ENCODE measurements at regions not wholly inside any gene's neighbourhood (a gene's known extent, or its start where the extent isn't known, plus 50 kb on each side); places are given as distances from the start of the nearest gene placed in this dataset.
"Not testable (repeated sequence)": the region's sequence is repeated elsewhere in the genome, so short reads cannot be mapped to it uniquely, and the experiment has no call there.

DNA sequence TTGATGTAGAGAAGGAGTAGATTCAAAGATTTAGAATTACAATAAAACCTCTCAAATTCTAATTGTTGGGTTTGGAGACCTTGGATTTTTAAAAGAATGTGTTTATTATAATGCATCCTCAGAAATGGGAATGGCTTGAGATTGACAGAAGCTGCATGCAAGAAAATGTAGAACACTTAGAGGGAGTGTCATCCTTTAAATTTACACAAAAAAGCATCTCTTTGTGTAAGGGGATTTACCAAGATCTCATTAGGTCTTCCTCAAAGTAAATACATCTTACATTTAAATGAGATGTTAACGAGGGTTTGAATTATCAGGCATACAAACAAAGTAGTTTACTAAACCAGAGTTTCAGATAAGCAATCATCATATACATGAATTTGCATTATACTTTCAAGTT, 615.0 kb downstream of the FAM133A start:
- DNase-seq (ENCODE audit: low spot score) = no peak

DNA sequence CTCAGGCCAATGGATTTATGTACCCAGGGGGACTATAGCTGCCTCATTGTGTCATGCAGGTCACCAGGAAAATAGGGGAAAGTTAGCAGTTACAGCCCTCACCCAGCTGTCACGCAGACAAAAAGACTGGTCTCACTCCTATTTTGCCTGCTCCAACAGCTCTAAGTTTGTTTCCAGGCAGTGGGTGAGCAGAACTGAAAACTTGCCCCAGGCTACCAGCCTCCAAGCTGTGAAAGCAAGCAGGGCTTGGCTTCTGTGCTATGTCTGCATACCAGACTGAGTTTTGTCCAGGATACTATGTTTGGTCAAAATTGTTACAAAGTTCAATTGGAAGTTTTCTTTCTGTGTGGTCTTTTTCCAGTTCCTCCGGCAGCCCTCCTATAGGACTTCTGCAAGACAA, 628.4 kb downstream of the FAM133A start:
- DNase-seq (ENCODE audit: low spot score) = no peak
- intact Hi-C loops (cut with DNase I) = loop anchor here in 1 of 2 donors (5.0 kb wide), 1 partner anchor 860 kb away; no protein-coding TSS in a partner anchor

More for the DNA sequence above, 615.0 kb downstream of the FAM133A start:
- intact Hi-C loops (cut with DNase I) = no loop called here

DNA sequence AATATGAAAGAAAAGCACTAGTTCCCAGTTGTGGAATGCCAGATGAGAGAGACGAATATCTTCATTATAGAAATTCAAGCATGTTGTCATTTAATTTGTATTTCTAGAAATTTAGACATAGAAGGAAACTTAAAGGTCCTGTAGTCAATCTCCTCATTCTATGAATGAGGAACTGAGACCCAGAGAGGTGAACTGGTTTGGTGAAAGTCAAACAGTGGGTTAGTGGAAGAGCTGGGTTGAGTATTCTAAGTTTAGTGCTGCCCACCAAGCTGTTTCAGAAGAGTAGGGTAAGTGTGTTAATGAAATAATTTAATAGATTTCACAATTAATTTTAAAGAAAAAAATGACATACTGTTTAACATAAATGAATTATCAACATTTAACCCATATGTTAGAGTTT, 655.2 kb downstream of the FAM133A start:
- no peak for DNase-seq (ENCODE audit: low spot score)
- intact Hi-C loops (cut with DNase I) = no loop called here

DNA sequence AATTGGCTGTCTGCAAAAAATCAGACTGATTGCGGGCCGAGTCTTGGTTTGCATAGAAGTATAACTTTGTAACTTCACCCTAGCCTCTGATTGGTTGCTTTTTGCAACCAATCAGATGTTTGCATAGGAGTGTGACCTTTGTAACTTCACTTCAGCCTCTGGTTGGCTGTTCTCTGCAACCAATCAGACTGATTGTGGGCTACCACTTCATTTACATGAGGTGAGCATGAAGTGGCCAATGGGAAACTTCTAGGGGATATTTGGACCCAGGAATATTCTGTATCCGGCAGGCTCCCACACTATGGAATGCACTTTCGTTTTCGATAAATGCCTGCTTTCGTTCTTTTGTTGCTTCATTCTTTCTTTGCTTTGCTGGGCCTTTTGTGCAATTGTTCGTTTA, 667.7 kb downstream of the FAM133A start:
- DNase-seq (ENCODE audit: low spot score); intact Hi-C loops (cut with DNase I): not testable (repeated sequence)

DNA sequence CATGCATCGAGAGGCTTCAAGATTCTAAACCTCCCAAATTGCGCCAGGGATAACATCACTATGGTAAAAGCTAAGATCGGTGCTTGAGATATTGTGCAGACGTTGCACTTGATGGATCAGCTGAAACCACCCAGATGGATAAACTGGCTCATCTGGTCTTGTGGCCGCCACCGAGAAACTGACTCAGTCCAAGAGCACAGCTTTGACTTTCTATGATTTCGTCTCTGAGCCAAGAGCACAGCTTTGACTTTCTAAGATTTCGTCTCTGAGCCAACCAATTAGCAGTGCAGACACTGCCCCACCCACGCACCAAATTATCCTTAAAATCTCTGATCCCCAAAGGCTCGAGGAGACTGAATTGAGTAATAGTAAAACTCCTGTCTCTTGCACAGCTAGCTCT, 687.2 kb downstream of the FAM133A start:
- no peak for DNase-seq (ENCODE audit: low spot score)
- intact Hi-C loops (cut with DNase I) = no loop called here

DNA sequence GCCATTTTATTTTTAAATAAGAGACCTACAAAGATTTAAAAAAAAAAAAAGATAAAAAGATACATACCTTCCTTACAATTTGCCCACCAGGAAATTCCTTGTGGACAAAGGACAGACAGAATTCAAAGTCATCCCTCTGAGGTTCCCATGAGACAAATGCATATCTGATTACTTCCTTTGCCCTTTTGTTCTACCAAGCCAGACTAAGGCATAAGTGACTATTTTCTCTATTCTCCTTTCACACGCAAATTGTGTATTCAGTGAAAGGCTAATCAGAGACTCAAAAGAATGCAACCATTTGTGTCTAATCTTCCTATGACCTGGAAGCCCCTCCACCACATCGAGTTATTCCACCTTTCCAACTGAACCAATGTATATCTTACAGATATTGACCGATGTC, 691.7 kb downstream of the FAM133A start:
- DNase-seq (ENCODE audit: low spot score) = no peak
- intact Hi-C loops (cut with DNase I) = loop anchor here in 1 of 2 donors (2.0 kb wide), 1 partner anchor 17 kb away; no protein-coding TSS in a partner anchor

DNA sequence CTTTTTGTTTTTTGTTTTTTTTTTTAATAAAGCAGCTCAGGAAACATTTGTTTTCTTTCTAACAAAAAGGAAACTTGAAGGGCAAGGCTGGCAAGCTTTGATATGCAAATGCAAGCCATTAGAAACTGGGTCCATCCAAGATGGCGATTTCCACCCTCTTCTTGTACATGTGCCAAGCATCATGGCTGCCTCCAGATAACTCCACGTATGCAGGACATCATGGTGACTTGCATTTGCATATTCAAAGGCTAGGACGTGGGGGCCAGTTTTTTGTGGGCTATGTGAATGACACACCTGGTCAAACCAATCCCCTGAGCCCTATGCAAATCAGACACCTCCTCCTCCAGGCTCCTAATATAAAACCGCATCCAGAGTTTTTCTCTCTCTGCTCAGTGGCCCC, 692.6 kb downstream of the FAM133A start:
- intact Hi-C loops (cut with DNase I) = no loop called here
- DNase-seq (ENCODE audit: low spot score) = no peak

DNA sequence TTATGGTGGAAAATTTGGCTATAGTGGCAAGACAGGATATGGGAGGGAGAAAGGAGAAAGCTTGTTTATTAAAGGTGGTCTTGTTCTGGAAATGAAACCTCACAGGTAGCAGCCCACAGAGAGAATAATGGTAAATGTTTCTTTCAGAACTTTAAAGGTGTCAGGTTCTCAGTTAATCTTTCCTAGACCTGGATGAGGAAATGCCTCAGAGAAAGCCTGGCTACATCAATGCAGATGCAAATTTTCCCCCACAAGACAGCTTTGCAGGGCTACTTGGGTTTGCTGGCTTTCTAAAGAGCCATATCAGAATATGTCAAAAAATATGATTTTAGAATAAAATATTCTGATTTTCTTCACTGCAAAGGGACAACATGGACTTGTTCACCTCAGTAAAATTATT, 715.0 kb downstream of the FAM133A start:
- DNase-seq (ENCODE audit: low spot score) = no peak
- intact Hi-C loops (cut with DNase I) = no loop called here

DNA sequence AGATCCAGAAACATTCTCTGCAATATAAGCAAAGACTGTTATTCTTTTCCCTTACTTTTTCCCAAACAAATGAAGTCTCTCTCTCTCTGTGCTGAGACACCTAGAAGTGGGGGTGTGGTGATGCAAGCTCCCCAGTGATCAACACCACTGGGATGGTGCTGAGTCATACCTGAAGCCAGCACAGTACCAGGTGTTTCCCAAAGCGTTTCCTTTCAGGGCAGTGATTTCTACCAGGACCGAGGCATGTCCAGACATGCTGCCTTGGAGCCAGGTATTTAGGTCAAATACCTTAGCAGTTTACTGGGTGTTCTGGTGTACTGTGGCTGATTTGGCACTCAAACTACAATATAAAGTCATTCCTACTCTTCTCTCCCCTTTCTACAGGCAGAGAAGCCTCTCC, 726.5 kb downstream of the FAM133A start:
- no peak for DNase-seq (ENCODE audit: low spot score)
- intact Hi-C loops (cut with DNase I) = no loop called here

DNA sequence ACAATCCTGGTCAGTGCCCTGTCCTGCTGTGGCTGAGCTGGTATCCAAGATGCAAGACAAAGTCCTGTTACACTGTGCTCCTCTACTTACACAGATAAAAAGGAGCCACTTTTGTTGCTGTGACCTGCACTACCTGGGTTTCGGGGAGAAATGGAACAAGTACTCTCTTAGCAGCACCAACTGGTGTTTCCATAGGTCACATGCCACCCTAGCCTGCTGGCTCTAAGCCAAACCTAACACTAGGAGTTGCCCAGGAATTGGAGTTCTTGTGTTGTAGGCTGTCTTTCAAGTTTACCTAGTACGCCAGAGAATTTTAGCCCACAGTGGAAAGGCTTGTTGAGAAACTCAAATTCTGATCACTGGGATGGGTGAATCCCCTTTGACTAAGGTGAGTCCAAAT, 727.4 kb downstream of the FAM133A start:
- intact Hi-C loops (cut with DNase I) = no loop called here
- DNase-seq (ENCODE audit: low spot score) = no peak

DNA sequence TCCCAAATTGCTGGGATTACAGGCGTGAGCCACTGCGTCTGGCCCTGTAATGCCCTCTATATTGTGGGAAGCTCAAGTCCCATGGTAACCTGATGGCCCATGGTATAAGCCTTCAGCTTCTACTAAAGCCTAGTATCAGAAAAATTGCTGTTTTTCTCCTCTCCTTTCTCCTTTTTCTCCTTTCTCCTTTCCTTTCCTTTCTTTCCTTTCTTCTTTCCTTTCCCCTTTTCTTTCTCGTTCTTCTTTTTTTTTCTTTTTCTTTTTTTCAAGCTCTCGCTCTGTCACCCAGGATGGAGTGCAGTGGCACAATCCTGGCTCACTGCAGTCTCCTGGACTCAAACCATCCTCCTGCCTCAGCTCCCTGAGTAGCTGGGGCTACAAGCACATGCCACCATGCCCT, 740.7 kb downstream of the FAM133A start:
- intact Hi-C loops (cut with DNase I) = no loop called here
- no peak for DNase-seq (ENCODE audit: low spot score)

DNA sequence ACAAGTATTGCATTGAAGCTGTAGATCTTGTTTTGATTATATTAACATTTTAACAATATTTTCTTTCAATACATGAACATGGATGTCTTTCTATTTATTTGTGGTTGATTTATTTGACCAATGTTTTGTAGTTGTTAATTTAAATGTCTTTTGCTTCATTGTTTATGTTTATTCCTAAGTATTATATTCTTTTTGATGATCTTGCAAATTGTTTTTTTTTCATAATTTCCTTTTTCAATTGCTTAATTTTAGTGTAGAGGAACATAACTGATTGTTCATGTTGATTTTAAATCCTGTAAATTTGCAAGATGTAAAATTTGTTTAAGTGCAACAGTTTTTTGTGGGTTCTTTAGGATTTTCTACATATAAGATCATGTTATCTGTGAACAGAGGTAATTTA, 744.1 kb downstream of the FAM133A start:
- intact Hi-C loops (cut with DNase I) = no loop called here
- DNase-seq (ENCODE audit: low spot score) = no peak

DNA sequence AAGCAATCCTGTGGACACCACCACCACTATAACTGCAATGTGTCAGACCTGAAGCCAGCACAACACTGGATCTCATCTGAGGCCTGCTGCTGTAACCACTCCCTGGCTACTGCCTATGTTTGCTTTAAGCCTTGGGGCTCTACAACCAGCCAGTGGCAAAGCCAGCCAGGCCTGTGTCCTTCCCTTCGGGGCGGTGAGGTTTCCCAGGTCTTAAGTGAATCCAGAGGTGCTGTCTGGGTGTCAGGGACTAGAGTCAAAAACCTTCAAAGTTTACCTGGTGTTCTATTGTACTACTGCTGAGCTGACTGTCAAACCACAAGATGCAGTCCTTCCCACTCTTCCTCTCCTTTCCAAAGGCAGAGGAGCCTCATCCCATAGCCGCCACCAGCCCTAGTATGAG, 750.5 kb downstream of the FAM133A start:
- no peak for DNase-seq (ENCODE audit: low spot score)
- intact Hi-C loops (cut with DNase I) = no loop called here

DNA sequence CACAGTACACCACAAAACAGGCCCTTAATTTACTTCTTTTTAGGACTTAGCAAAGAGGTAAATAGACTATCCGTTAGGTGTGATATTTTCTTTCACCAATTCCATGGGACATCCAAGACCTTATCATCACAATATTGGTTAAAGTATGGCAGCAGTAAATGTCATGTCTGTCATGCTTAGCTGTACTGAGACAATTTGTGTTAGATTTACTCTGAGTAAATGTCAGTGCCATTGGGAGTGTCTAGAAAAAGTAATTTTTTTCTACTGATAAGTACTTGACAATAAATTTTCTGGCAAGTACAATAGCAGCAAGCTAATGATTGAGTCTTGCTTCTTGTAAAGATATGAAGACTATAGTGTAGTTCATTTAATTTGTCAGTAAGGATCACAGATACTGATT, 756.1 kb downstream of the FAM133A start:
- DNase-seq (ENCODE audit: low spot score) = no peak
- intact Hi-C loops (cut with DNase I) = no loop called here

DNA sequence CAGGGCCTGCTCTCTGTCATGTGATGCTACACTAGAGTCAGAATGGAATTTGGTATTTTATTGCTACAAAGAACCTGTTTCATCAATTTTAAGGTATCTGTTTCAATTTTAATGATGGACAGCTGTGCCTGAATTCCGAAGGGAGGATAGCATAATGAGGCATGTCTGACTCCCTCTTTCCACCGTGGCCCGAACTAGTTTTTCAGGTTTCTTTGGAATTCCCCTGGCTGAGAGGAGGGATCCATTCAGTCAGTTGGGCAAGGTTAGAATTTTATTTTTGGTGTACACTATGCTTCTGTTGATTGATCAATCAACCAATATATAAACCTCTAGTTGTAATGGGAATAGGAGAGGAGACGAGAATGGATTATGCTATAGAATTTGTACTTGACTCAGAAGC, 761.8 kb downstream of the FAM133A start:
- DNase-seq (ENCODE audit: low spot score) = no peak
- intact Hi-C loops (cut with DNase I) = no loop called here

DNA sequence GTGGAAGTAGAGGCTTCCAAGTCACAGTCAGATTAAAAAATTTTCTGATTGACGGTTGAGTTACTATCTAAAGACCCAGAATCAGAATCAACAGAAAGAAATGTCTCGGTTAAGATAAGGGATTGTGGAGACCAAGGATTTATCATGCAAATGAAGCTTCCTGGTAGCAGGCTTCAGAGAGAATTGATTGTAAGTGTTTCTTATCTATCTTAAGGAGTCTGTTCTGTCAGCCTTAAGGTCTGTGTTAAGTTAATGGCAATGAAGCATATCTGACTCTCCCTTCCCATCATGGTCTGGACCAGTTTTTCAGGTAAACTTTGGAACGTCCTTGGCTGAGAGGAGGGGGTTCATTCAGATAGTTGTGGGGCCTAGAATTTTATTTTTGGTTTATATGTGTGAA, 780.2 kb downstream of the FAM133A start:
- intact Hi-C loops (cut with DNase I) = no loop called here
- DNase-seq (ENCODE audit: low spot score) = no peak

DNA sequence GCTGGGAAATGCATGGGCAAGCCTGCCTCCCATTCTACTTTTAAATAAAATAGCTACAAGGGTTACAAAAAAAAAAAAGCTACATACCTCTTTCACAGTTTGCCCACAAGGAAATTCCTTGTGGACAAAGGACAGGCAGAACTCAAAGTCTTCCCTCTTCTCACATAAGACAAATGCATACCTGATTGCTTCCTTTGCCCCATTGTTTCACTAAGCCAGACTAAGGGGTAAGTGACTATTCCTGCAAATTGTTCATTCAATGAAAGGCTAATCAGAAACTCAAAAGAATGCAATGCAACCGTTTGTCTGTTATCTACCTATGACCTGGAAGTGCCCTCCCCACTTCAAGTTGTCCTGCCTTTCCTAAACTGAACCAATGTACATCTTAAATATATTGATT, 780.6 kb downstream of the FAM133A start:
- intact Hi-C loops (cut with DNase I) = no loop called here
- no peak for DNase-seq (ENCODE audit: low spot score)

DNA sequence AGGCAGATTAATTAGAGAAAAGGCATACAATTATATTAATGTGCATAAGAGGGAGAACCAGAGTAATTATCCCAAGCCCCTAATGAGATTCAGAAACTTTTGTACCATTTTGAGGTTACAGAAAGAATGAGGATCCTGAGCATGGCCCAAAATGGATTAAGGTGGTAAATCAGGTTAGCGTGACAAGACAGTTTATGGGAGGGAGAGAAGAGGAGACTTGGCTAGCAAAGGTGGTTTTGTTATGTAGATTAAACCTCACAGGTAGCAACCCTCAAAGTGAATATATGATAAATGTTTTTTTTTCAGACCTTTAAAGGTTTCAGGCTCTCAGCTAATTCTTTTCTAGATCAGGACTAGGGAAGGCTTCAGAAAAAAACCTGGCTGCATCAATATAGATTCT, 781.8 kb downstream of the FAM133A start:
- DNase-seq (ENCODE audit: low spot score) = no peak
- intact Hi-C loops (cut with DNase I) = no loop called here

DNA sequence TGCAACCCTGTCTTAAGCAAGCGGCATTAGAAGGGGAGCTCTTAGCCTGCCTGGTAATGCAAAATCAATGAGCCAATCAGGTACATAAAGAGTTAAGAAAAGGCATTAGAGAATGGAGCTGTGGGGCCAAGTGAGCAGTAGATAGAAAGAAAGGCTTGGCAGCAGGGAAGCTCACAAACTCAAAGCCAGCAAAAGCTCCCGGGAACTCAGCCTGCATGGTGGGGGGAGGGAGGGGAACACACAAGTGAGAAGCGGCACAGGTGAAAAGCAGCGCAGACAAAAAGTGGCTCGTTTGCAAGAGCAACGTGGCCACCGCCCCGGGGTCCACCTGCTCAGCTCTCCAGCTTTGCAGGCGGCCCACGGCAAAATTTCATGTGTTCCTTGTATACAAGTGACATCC, 818.5 kb downstream of the FAM133A start:
- intact Hi-C loops (cut with DNase I) = no loop called here
- DNase-seq (ENCODE audit: low spot score) = no peak

DNA sequence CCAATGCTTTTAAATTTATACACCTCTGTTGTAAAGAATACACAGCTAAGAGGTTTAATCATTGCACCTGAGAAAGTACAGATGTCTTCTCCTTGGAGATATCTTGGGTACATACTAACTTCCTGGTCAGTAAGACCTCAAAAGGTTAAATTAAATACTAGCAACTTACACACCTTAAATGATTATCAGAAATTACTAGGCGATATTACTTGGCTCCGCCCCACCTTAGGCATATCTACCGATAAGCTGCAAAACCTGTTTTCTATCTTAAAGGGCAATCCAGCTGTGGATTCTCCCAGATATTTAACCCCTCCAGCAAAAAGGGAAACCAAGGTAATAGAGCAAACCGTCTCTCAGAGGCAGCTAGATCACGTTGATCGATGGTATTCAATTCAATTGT, 819.4 kb downstream of the FAM133A start:
- no peak for DNase-seq (ENCODE audit: low spot score)
- intact Hi-C loops (cut with DNase I) = no loop called here

DNA sequence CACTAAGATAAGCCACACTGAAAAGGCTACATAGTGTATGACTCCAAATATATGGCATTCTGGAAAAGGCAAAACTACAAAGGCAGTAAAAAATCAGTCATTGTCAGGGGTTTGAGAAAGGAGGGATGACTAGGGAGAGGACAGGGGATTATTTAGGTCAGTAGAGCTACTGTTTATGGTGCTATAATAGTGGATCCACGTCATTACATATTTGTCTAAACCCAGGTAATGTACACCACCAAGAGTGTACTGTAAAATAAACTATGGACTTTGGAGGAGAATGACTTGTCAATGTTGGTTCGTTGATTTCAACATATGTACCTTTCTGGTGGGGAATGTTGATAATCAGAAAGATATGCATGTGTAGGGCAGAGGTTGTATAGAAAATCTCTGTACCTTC, 837.6 kb downstream of the FAM133A start:
- DNase-seq (ENCODE audit: low spot score) = no peak
- intact Hi-C loops (cut with DNase I) = no loop called here

DNA sequence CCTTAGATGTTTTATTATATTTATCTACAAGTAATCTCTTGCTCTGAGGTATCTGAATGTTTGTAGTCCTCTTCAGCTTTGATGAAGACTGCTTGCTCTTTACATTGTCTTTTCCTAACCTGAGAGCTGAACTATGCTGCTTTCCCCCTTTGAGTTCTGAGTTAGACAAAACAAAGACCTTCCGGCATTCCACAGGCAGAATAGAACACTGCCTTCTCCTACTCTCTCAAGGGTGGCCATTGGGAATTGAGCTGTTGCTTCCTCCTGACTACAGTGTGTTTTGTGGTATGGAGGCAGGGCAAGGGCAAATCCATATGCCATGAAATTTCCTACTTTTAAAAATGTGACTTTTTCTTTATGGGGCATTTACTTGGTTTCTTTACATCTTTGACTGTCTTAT, 841.0 kb downstream of the FAM133A start:
- no peak for DNase-seq (ENCODE audit: low spot score)
- intact Hi-C loops (cut with DNase I) = no loop called here
